ENCODE measurements at regions not wholly inside any gene's neighbourhood (a gene's known extent, or its start where the extent isn't known, plus 50 kb on each side); places are given as distances from the start of the nearest gene placed in this dataset.

GRCh38 chr5:3337812-3338541 is 257.7 kb upstream of the IRX1 start:
- TF ChIP-seq CHD2 (IDR thresholded peaks at IDR 0.05; ENCODE audit: borderline replicate concordance, low read depth, low read length) (no peak), CTCF (IDR thresholded peaks at IDR 0.05 in 2 of 3, conservative IDR thresholded peaks at IDR 0.05 in 1 of 3; ENCODE audit: control insufficient read depth in 2 of 3, extremely low read depth in 1 of 3, insufficient read depth in 1 of 3, low read depth in 3 of 3, low read length in 3 of 3) (no peak), EP300 (IDR thresholded peaks at IDR 0.05; ENCODE audit: borderline replicate concordance in 1 of 2, control insufficient read depth in 1 of 2, low read depth in 2 of 2, low read length in 2 of 2) (no peak), HDAC6 (IDR thresholded peaks at IDR 0.05; ENCODE audit: unreplicated experiment) (no peak), POLR2A (IDR thresholded peaks at IDR 0.05; ENCODE audit: low read depth, low read length) (no peak), BHLHE40 (IDR thresholded peaks at IDR 0.05; ENCODE audit: borderline replicate concordance in 1 of 2, low read depth in 2 of 2, low read length in 1 of 2) (no peak), FOS (IDR thresholded peaks at IDR 0.05; ENCODE audit: borderline replicate concordance, extremely low read depth, insufficient read length) (no peak), NRF1 (conservative IDR thresholded peaks at IDR 0.05; ENCODE audit: low read depth, low read length) (no peak), ATF2 (IDR thresholded peaks at IDR 0.05; ENCODE audit: low read length) (no peak), BCL11A (IDR thresholded peaks at IDR 0.05; ENCODE audit: low read depth, low read length) (no peak), RAD21 (IDR thresholded peaks at IDR 0.05; ENCODE audit: insufficient read depth, low read depth, low read length) (no peak), SP1 (IDR thresholded peaks at IDR 0.05; ENCODE audit: low read depth, low read length) (no peak), SIX5 (IDR thresholded peaks at IDR 0.05; ENCODE audit: low read depth, low read length, severe bottlenecking) (no peak)
